SW 1271 (cell line): ENCODE measurements at regions not wholly inside any gene's neighbourhood (a gene's known extent, or its start where the extent isn't known, plus 50 kb on each side); places are given as distances from the start of the nearest gene placed in this dataset.
"Not testable (repeated sequence)": the region's sequence is repeated elsewhere in the genome, so short reads cannot be mapped to it uniquely, and the experiment has no call there.

Experiments
- DNase-seq, 2 experiments: peaks; one replicate each; lab custom pipeline; 2025; lab: John Stamatoyannopoulos, UW

- DNase-seq = no peak
These were observed 532.4 kb upstream of the ITGA1 start for GRCh38 chr5:52255308-52255707.

- no peak for DNase-seq
These were observed 524.9 kb upstream of the ITGA1 start for GRCh38 chr5:52262844-52263243.

- no peak for DNase-seq
These were observed 518.3 kb upstream of the ITGA1 start for GRCh38 chr5:52269401-52269800.

GRCh38 chr5:52269859-52270258 lies 517.9 kb upstream of the ITGA1 start:
- no peak for DNase-seq

GRCh38 chr5:52275639-52276038 lies 512.1 kb upstream of the ITGA1 start:
- no peak for DNase-seq

GRCh38 chr5:52277101-52277500 lies 510.6 kb upstream of the ITGA1 start:
- no peak for DNase-seq

- no peak for DNase-seq
These were observed 505.1 kb upstream of the ITGA1 start for GRCh38 chr5:52282647-52283046.

GRCh38 chr5:52283221-52283620 lies 504.5 kb upstream of the ITGA1 start:
- no peak for DNase-seq

GRCh38 chr5:52300703-52301372 lies 486.9 kb upstream of the ITGA1 start:
- DNase-seq = no peak

- not testable (repeated sequence) for DNase-seq
These were observed 482.9 kb upstream of the ITGA1 start for GRCh38 chr5:52304816-52305215.

- no peak for DNase-seq
These were observed 459.4 kb upstream of the ITGA1 start for GRCh38 chr5:52328220-52328806.

GRCh38 chr5:52331725-52332124 lies 456.0 kb upstream of the ITGA1 start:
- no peak for DNase-seq

GRCh38 chr5:52334367-52334766 lies 453.3 kb upstream of the ITGA1 start:
- DNase-seq = no peak

GRCh38 chr5:52339285-52339684 lies 448.4 kb upstream of the ITGA1 start:
- no peak for DNase-seq

- no peak for DNase-seq
These were observed 445.4 kb upstream of the ITGA1 start for GRCh38 chr5:52342361-52342760.

- peak in 1 of 2 experiments; percentile 32 for DNase-seq
These were observed 431.3 kb upstream of the ITGA1 start for GRCh38 chr5:52356311-52356918.

GRCh38 chr5:52359261-52359660 lies 428.5 kb upstream of the ITGA1 start:
- DNase-seq = no peak

- DNase-seq = no peak
These were observed 426.7 kb upstream of the ITGA1 start for GRCh38 chr5:52360985-52361384.

GRCh38 chr5:52374286-52374685 lies 413.4 kb upstream of the ITGA1 start:
- no peak for DNase-seq

- DNase-seq = no peak
These were observed 411.7 kb upstream of the ITGA1 start for GRCh38 chr5:52375969-52376368.

GRCh38 chr5:52376592-52376991 lies 411.1 kb upstream of the ITGA1 start:
- no peak for DNase-seq

GRCh38 chr5:52378237-52378636 lies 409.5 kb upstream of the ITGA1 start:
- no peak for DNase-seq

- DNase-seq = no peak
These were observed 399.4 kb upstream of the ITGA1 start for GRCh38 chr5:52388349-52388748.

- DNase-seq = no peak
These were observed 395.4 kb upstream of the ITGA1 start for GRCh38 chr5:52392321-52392720.
